Upper lobe of right lung (tissue), 1 donor: ENCODE measurements at regions not wholly inside any gene's neighbourhood (a gene's known extent, or its start where the extent isn't known, plus 50 kb on each side); places are given as distances from the start of the nearest gene placed in this dataset.
"Not testable (repeated sequence)": the region's sequence is repeated elsewhere in the genome, so short reads cannot be mapped to it uniquely, and the experiment has no call there.

Experiments used
- ATAC-seq: fragments of 200-7000 bp; cut with Tn5 transposase; one replicate; pipeline ENCODE4 v1.9.1; 2020; ENCODE audit warnings: mild to moderate bottlenecking, moderate library complexity
- DNase-seq: peaks from one replicate; pipeline ENCODE4 v3.0.0-alpha.2; 2020
- H3K27ac ChIP-seq: fragments of 200-600 bp; one replicate; pipeline ENCODE4 v1.8.0; 2022
- H3K27me3 ChIP-seq: fragments of 200-600 bp; one replicate; pipeline ENCODE4 v1.8.0; 2022; ENCODE audit warnings: mild to moderate bottlenecking
- H3K36me3 ChIP-seq: fragments of 200-600 bp; one replicate; pipeline ENCODE4 v1.8.0; 2022
- H3K4me1 ChIP-seq: fragments of 200-600 bp; one replicate; pipeline ENCODE4 v1.8.0; 2022
- H3K4me3 ChIP-seq: fragments of 200-600 bp; one replicate; pipeline ENCODE4 v1.8.0; 2022; ENCODE audit warnings: mild to moderate bottlenecking
- H3K9me3 ChIP-seq: fragments of 200-600 bp; one replicate; pipeline ENCODE4 v1.8.0; 2022
- intact Hi-C: fragments of 100-400 bp; cut with DNase I; formaldehyde crosslinking; loops from one replicate; pipeline ENCODE4 v1.11.0; 2022
- TF ChIP-seq, protein P1 (sequence below): fragments of 200-600 bp; IDR thresholded peaks from one replicate; pipeline ENCODE4 v1.8.0; 2022; ENCODE audit warnings: antibody characterized with exemption
- donor health status: DM: no; HTN: yes; CAD: no; lungs with severe emphysema.

DNA sequence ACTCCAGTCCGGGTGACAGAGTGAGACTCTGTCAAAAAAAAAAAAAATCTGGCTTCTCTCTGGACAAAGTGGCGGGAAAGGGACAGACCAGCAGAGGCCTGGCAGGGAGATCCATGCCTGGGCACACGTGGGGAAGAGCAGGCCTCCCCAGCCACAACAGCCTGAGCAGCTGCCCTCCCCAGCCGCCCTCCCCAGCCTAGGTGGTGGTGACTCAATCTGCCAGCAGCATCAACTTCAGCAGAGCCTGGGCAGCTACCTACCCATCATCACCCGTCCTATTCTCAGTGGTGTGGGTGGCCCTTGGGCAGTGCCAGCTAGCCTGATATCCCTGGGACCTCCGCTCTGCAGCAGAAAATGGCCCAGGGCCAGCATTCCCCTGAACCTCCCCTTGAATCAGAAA, 612.4 kb downstream of the FBXO15 start:
- Histone ChIP-seq H3K27ac (no peak overlapping the region), H3K4me1 (no peaks in the 10 kb centered on the region), H3K27me3 (no peaks in the 10 kb centered on the region), H3K36me3 (no peaks in the 10 kb centered on the region), H3K9me3 (no peaks in the 10 kb centered on the region), H3K4me3 (no peak overlapping the region)
- no peak for ATAC-seq
- intact Hi-C loops, result no loop called here
- no peak for DNase-seq
- TF ChIP-seq, protein P1, sequence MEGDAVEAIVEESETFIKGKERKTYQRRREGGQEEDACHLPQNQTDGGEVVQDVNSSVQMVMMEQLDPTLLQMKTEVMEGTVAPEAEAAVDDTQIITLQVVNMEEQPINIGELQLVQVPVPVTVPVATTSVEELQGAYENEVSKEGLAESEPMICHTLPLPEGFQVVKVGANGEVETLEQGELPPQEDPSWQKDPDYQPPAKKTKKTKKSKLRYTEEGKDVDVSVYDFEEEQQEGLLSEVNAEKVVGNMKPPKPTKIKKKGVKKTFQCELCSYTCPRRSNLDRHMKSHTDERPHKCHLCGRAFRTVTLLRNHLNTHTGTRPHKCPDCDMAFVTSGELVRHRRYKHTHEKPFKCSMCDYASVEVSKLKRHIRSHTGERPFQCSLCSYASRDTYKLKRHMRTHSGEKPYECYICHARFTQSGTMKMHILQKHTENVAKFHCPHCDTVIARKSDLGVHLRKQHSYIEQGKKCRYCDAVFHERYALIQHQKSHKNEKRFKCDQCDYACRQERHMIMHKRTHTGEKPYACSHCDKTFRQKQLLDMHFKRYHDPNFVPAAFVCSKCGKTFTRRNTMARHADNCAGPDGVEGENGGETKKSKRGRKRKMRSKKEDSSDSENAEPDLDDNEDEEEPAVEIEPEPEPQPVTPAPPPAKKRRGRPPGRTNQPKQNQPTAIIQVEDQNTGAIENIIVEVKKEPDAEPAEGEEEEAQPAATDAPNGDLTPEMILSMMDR, result no peak

DNA sequence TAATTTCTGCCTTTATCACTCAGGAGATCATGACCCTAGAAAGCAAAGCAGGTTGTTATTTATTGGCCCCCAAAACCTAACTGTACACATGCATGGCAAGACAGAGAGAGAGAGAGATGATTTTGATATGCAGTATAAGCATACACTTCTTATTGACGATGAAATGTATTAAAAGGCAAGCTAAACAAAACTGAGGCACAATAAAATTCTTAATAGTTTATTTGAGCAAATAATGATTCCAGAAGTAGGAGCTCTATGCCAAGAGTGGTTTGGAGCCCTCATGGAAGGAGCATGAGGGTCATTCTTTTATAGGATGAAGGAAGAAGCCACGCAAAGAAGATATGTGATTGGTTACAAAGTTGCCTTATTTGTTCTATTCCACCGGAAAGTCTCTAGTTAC, 616.0 kb downstream of the FBXO15 start:
- Histone ChIP-seq H3K9me3 (no peaks in the 10 kb centered on the region), H3K4me1 (no peaks in the 10 kb centered on the region), H3K27me3 (no peaks in the 10 kb centered on the region), H3K27ac (no peak overlapping the region), H3K4me3 (no peak overlapping the region), H3K36me3 (no peaks in the 10 kb centered on the region)
- intact Hi-C loops, result no loop called here
- ATAC-seq, result no peak
- DNase-seq, result no peak
- TF ChIP-seq, protein P1, result no peak

DNA sequence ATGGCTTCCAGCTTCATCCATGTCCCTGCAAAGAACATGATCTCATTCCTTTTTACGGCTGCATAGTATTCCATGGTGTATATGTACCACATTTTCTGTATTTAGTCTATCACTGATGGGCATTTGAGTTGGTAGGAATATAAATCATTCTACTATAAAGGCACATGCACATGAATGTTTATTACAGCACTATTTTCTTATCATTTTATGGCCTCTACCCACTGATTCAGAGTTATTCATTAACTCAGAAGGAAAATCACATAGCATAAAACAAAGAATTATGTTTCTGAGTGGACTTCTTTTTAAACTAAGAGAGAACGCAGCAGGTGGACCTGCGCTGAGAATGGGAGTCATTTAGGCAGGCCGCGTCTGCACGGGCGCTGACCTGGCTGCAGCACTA, 619.6 kb downstream of the FBXO15 start:
- Histone ChIP-seq H3K27me3 (no peaks in the 10 kb centered on the region), H3K4me1 (no peaks in the 10 kb centered on the region), H3K9me3 (no peaks in the 10 kb centered on the region), H3K36me3 (no peaks in the 10 kb centered on the region), H3K4me3 (no peak overlapping the region), H3K27ac (no peak overlapping the region)
- ATAC-seq, result no peak
- DNase-seq, result no peak
- intact Hi-C loops, result no loop called here
- TF ChIP-seq, protein P1, result no peak

DNA sequence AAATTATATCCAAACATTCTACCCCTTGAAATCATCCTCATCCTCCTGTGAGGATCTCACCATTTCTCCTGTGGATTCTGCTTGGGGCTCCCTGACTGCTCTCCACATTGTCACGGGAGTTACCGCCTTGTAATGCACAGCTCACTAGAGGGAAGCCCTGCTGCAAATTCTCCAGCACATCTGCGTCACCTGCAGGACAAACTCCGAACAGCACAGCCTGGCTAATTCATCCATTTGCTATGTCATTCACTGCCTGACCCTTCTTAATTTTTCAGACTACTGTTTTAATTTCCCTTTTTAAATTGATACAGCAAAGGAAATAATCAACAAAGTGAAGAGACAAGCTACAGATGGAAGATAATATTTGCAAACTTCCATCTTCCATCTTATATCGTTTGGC, 627.4 kb downstream of the FBXO15 start:
- ATAC-seq, result peak; percentile 29
- no peaks in the 10 kb centered on the region for H3K4me1 ChIP-seq
- intact Hi-C loops, result no loop called here

DNA sequence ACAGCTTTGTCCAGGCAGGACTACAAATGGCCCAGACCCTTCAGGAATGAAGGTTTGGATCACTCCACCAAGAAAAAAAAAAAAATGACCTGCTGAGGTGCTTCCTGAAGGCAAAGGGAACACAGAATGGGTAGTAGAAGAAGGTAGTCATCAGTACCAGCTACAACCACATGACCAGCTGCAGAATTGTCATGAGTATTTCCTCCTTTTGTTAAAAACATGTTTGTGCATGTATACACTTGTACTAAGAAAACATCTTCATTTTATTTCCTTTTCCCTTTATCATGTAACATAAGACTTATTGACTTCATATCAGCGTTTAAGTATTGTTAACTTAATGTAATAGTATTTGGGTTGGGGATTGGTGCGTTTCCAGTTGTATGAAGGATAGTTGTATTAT, 631.6 kb downstream of the FBXO15 start:
- H3K4me1 ChIP-seq, ATAC-seq, H3K4me3 ChIP-seq, DNase-seq, H3K27ac ChIP-seq, H3K36me3 ChIP-seq, H3K9me3 ChIP-seq, intact Hi-C loops, H3K27me3 ChIP-seq: not testable (repeated sequence)

More for the DNA sequence above, 627.4 kb downstream of the FBXO15 start:
- H3K36me3 ChIP-seq, result no peaks in the 10 kb centered on the region
- no peaks in the 10 kb centered on the region for H3K9me3 ChIP-seq
- no peaks in the 10 kb centered on the region for H3K27me3 ChIP-seq
- no peak for DNase-seq
- H3K4me3 ChIP-seq, result no peak overlapping the region
- TF ChIP-seq, protein P1, result no peak
- no peak overlapping the region for H3K27ac ChIP-seq

DNA sequence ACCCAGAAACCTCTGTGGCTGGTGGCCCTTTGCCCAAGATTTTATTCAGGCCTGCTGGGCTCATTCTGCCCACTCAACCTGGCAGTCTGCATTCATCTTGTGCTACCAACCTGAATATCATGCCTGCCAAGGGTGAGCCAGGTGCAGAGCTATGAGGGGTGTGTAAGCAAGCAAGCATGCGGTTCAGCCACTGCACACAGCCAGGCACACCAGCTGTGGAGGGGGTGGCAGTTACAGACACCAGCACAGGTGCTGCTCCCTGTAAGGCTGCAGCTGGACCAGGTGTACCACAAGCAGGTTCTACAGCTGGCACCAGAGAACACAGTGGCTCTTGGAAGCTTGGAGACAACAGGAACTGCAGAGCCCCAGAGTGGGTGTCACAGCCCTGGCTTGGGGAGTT, 633.2 kb downstream of the FBXO15 start:
- Histone ChIP-seq H3K27me3 (no peaks in the 10 kb centered on the region), H3K4me1 (no peaks in the 10 kb centered on the region), H3K27ac (no peak overlapping the region), H3K9me3 (no peaks in the 10 kb centered on the region), H3K36me3 (no peaks in the 10 kb centered on the region), H3K4me3 (no peak overlapping the region)
- ATAC-seq (peak; percentile 28), DNase-seq (no peak)
- intact Hi-C loops, result no loop called here
- TF ChIP-seq, protein P1, result no peak
